GM12892 (cell line): ENCODE measurements at regions not wholly inside any gene's neighbourhood (a gene's known extent, or its start where the extent isn't known, plus 50 kb on each side); places are given as distances from the start of the nearest gene placed in this dataset.

Source experiments
- DNase-seq: peaks from one replicate; pipeline ENCODE4 v3.0.0; 2011; ENCODE audit not compliant: insufficient read length
- FAIRE-seq: peaks from 2 replicates; lab custom pipeline; 2011; peaks lifted over from hg19 to GRCh38; lab: Jason Lieb, UNC
- POLR2A ChIP-seq: IDR thresholded peaks from 2 replicates; pipeline ENCODE4 v1.6.1; 2011; ENCODE audit warnings: low read depth, low read length, control low read depth
- POLR2AphosphoS5 ChIP-seq: IDR thresholded peaks from 2 replicates; pipeline ENCODE4 v1.6.1; 2011; ENCODE audit warnings: low read depth, low read length, control low read depth
- TAF1 ChIP-seq: IDR thresholded peaks from 2 replicates; pipeline ENCODE4 v1.6.1; 2011; ENCODE audit warnings: low read depth, mild to moderate bottlenecking, control low read depth, low read length, borderline replicate concordance

- TF ChIP-seq POLR2A, result no peak
- no peak for TF ChIP-seq POLR2AphosphoS5
- TF ChIP-seq TAF1, result no peak
- FAIRE-seq (no peak), DNase-seq (no peak)
Measured at GRCh38 chr6:110042670-110043296, 64.7 kb downstream of the GPR6 start.

- TF ChIP-seq POLR2AphosphoS5 (no peak), POLR2A (no peak)
- DNase-seq, result no peak
- FAIRE-seq, result peak; percentile 50
Measured at GRCh38 chr6:110043366-110043994, 65.4 kb downstream of the GPR6 start.

GRCh38 chr6:110044096-110044495 lies 66.0 kb downstream of the GPR6 start:
- no peak for FAIRE-seq
- no peak for TF ChIP-seq POLR2A
- no peak for TF ChIP-seq POLR2AphosphoS5
- TF ChIP-seq TAF1, result no peak
- no peak for DNase-seq

- TF ChIP-seq TAF1, result no peak
- TF ChIP-seq POLR2AphosphoS5, result no peak
- no peak for TF ChIP-seq POLR2A
- FAIRE-seq (no peak), DNase-seq (no peak)
Measured at GRCh38 chr6:110044622-110045021, 66.5 kb downstream of the GPR6 start.

- TF ChIP-seq POLR2A, result no peak
- no peak for TF ChIP-seq POLR2AphosphoS5
- TF ChIP-seq TAF1, result no peak
- no peak for FAIRE-seq
- DNase-seq, result no peak
Measured at GRCh38 chr6:110048221-110048875, 70.2 kb downstream of the GPR6 start.

GRCh38 chr6:110049696-110050439 lies 71.8 kb downstream of the GPR6 start:
- no peak for DNase-seq
- no peak for FAIRE-seq
- TF ChIP-seq TAF1 (no peak), POLR2A (no peak), POLR2AphosphoS5 (no peak)
